ENCODE measurements at regions not wholly inside any gene's neighbourhood (a gene's known extent, or its start where the extent isn't known, plus 50 kb on each side); places are given as distances from the start of the nearest gene placed in this dataset.

- no peak for TF ChIP-seq CTCF (IDR thresholded peaks at IDR 0.05 in 2 of 3, conservative IDR thresholded peaks at IDR 0.05 in 1 of 3; ENCODE audit: control insufficient read depth in 2 of 3, extremely low read depth in 1 of 3, insufficient read depth in 1 of 3, low read depth in 3 of 3, low read length in 3 of 3)
Measured at GRCh38 chr11:127919206-127920000, 668.0 kb downstream of the ETS1 start (continued).

- ATAC-seq: no peak
- ChIA-PET SMC1A (ENCODE audit: uncharacterized antibody, unreplicated experiment) (interaction anchor here (0.6 kb wide), 1 partner anchor 804 kb away, joined by 3 read pairs; no protein-coding TSS in a partner anchor), POLR2A (no interaction called here), CTCF (no interaction called here), RAD21 (ENCODE audit: unreplicated experiment) (no interaction called here)
- no peaks in the 10 kb centered on the region for H4K20me1 ChIP-seq (ENCODE audit: control insufficient read depth, insufficient read depth)
- no peak overlapping the region for H3K4me2 ChIP-seq (ENCODE audit: control insufficient read depth, insufficient read depth)
- no peaks in the 10 kb centered on the region for H3K36me3 ChIP-seq (ENCODE audit: control insufficient read depth in 2 of 2, insufficient read depth in 2 of 2, low read length in 1 of 2)
- no peaks in the 10 kb centered on the region for H3K4me1 ChIP-seq (ENCODE audit: control insufficient read depth, insufficient read depth, low read length)
- no peak for TF ChIP-seq SP1 (IDR thresholded peaks at IDR 0.05; ENCODE audit: low read depth, low read length)
- TF ChIP-seq ZBTB4 (CRISPR knock-in tag; IDR thresholded peaks at IDR 0.05): no peak
- no peak for TF ChIP-seq ZNF217 (IDR thresholded peaks at IDR 0.05)
- no peak for TF ChIP-seq ZBTB11 (CRISPR knock-in tag; IDR thresholded peaks at IDR 0.05)
- no peak for TF ChIP-seq BHLHE40 (IDR thresholded peaks at IDR 0.05; ENCODE audit: borderline replicate concordance in 1 of 2, low read depth in 2 of 2, low read length in 1 of 2)
- no peak for TF ChIP-seq DPF2 (IDR thresholded peaks at IDR 0.05)
- no peak for TF ChIP-seq YBX1 (IDR thresholded peaks at IDR 0.05)
- no peak for TF ChIP-seq KLF5 (IDR thresholded peaks at IDR 0.05; ENCODE audit: partially characterized antibody)
- TF ChIP-seq SREBF1 (IDR thresholded peaks at IDR 0.05; ENCODE audit: low read length): no peak
- TF ChIP-seq NBN (IDR thresholded peaks at IDR 0.05): no peak
- TF ChIP-seq EGR1 (IDR thresholded peaks at IDR 0.05; ENCODE audit: borderline replicate concordance in 1 of 2, low read depth in 2 of 2, low read length in 2 of 2): no peak
- no peak for FAIRE-seq
- H3K9ac ChIP-seq (ENCODE audit: control insufficient read depth, insufficient read depth, low read length): no peak overlapping the region
- H3K9me3 ChIP-seq (replicated peaks; ENCODE audit: control insufficient read depth, insufficient read depth, low read length): no peaks in the 10 kb centered on the region
- no peak overlapping the region for H2AFZ ChIP-seq (ENCODE audit: control insufficient read depth, low read depth, low read length)
- H3K79me2 ChIP-seq (ENCODE audit: control insufficient read depth, insufficient read depth, low read length): no peaks in the 10 kb centered on the region
- BruUV-seq (replicated peaks): no TSS peak
- no peak overlapping the region for H3K4me3 ChIP-seq
- intact Hi-C loops (cut with micrococcal nuclease; ENCODE audit: unreplicated experiment) (no loop called here), in situ Hi-C loops (cut with MboI) (no loop called here)
- no peak overlapping the region for H3K27ac ChIP-seq (ENCODE audit: control insufficient read depth, insufficient read depth)
- DNase-seq (ENCODE audit: low read depth, low spot score): no peak
- H3K27me3 ChIP-seq (replicated peaks in 1 of 2; ENCODE audit: control insufficient read depth in 2 of 2, insufficient read depth in 2 of 2, low read length in 1 of 2): no peaks in the 10 kb centered on the region
Measured at GRCh38 chr11:127902382-127902781, 685.0 kb downstream of the ETS1 start.

Data from GM12878 (cell line).